HEK293 (cell line): ENCODE measurements at regions not wholly inside any gene's neighbourhood (a gene's known extent, or its start where the extent isn't known, plus 50 kb on each side); places are given as distances from the start of the nearest gene placed in this dataset.

Experiments
- HOXA7 ChIP-seq: sonication (generic); formaldehyde crosslinking; IDR thresholded peaks from 2 replicates; pipeline ENCODE4 v1.8.1; 2022; ENCODE audit warnings: missing genetic modification reagents, borderline replicate concordance
- KLF8 ChIP-seq: fragments of 450-650 bp; formaldehyde crosslinking; IDR thresholded peaks from 2 replicates; pipeline ENCODE4 v1.5.1; 2016; ENCODE audit warnings: missing biosample characterization, missing genetic modification characterization
- REPIN1 ChIP-seq: fragments of 450-650 bp; formaldehyde crosslinking; IDR thresholded peaks from 2 replicates; pipeline ENCODE4 v1.5.1; 2017; ENCODE audit warnings: missing biosample characterization, missing genetic modification characterization, low read depth
- SALL2 ChIP-seq: fragments of 450-650 bp; formaldehyde crosslinking; IDR thresholded peaks from 2 replicates; pipeline ENCODE4 v1.5.0; 2017; ENCODE audit warnings: missing biosample characterization, mild to moderate bottlenecking, missing genetic modification characterization, borderline replicate concordance
- SP3 ChIP-seq: fragments of 450-650 bp; formaldehyde crosslinking; IDR thresholded peaks from 2 replicates; pipeline ENCODE4 v1.5.1; 2016; ENCODE audit warnings: missing biosample characterization, missing genetic modification characterization
- TRIM28 ChIP-seq: IDR thresholded peaks from 2 replicates; pipeline ENCODE4 v1.6.1; 2011; ENCODE audit warnings: low read length, control low read depth, borderline replicate concordance
- ZBTB20 ChIP-seq: fragments of 450-650 bp; formaldehyde crosslinking; IDR thresholded peaks from 2 replicates; pipeline ENCODE4 v1.5.1; 2016; ENCODE audit warnings: missing biosample characterization, missing genetic modification characterization
- ZFP3 ChIP-seq: fragments of 450-650 bp; formaldehyde crosslinking; IDR thresholded peaks from 2 replicates; pipeline ENCODE4 v1.5.1; 2016; ENCODE audit warnings: low read depth, missing biosample characterization, missing genetic modification characterization
- ZNF121 ChIP-seq: fragments of 450-650 bp; formaldehyde crosslinking; IDR thresholded peaks from 2 replicates; pipeline ENCODE4 v1.5.1; 2016; ENCODE audit warnings: missing biosample characterization, missing genetic modification characterization
- ZNF23 ChIP-seq: fragments of 450-650 bp; formaldehyde crosslinking; IDR thresholded peaks from 2 replicates; pipeline ENCODE4 v1.5.1; 2016; ENCODE audit warnings: missing biosample characterization, missing genetic modification characterization, borderline replicate concordance
- ZNF266 ChIP-seq: fragments of 450-650 bp; formaldehyde crosslinking; IDR thresholded peaks from 2 replicates; pipeline ENCODE4 v1.5.1; 2016; ENCODE audit warnings: missing biosample characterization, missing genetic modification characterization, low read depth
- ZNF335 ChIP-seq: fragments of 450-650 bp; formaldehyde crosslinking; conservative IDR thresholded peaks from 2 replicates; pipeline ENCODE4 v1.5.1; 2016; ENCODE audit warnings: missing biosample characterization, missing genetic modification characterization
- ZNF341 ChIP-seq: fragments of 450-650 bp; formaldehyde crosslinking; IDR thresholded peaks from 2 replicates; pipeline ENCODE4; 2016; ENCODE audit warnings: low read depth, missing biosample characterization, missing genetic modification characterization
- ZNF501 ChIP-seq: fragments of 450-650 bp; formaldehyde crosslinking; IDR thresholded peaks from 2 replicates; pipeline ENCODE4 v1.5.1; 2016; ENCODE audit warnings: missing biosample characterization, missing genetic modification characterization
- ZNF529 ChIP-seq: fragments of 450-650 bp; formaldehyde crosslinking; IDR thresholded peaks from 2 replicates; pipeline ENCODE4 v1.5.1; 2017; ENCODE audit warnings: missing genetic modification characterization, missing biosample characterization; ENCODE audit not compliant: insufficient replicate concordance
- ZNF610 ChIP-seq: fragments of 450-650 bp; formaldehyde crosslinking; IDR thresholded peaks from 2 replicates; pipeline ENCODE4 v1.5.1; 2016; ENCODE audit warnings: missing biosample characterization, missing genetic modification characterization, borderline replicate concordance
- ZNF654 ChIP-seq: fragments of 450-650 bp; formaldehyde crosslinking; IDR thresholded peaks from 2 replicates; pipeline ENCODE4 v1.5.1; 2016; ENCODE audit warnings: low read depth, missing biosample characterization, missing genetic modification characterization
- ZNF777 ChIP-seq: fragments of 450-650 bp; formaldehyde crosslinking; IDR thresholded peaks from 2 replicates; pipeline ENCODE4 v1.5.1; 2017; ENCODE audit warnings: missing biosample characterization, missing genetic modification characterization, borderline replicate concordance
- ZSCAN16 ChIP-seq: fragments of 450-650 bp; formaldehyde crosslinking; IDR thresholded peaks from 2 replicates; pipeline ENCODE4 v1.5.1; 2016; ENCODE audit warnings: missing biosample characterization, missing genetic modification characterization
- TF ChIP-seq, protein P1 (sequence below): fragments of 450-650 bp; formaldehyde crosslinking; IDR thresholded peaks from 2 replicates; pipeline ENCODE4 v1.5.1; 2016; ENCODE audit warnings: missing biosample characterization, missing genetic modification characterization
- TF ChIP-seq, protein P2 (sequence below): fragments of 450-650 bp; formaldehyde crosslinking; IDR thresholded peaks from 2 replicates; pipeline ENCODE4 v1.5.1; 2017; ENCODE audit warnings: missing biosample characterization, missing genetic modification characterization
- TF ChIP-seq, protein P3 (sequence below): fragments of 450-650 bp; formaldehyde crosslinking; IDR thresholded peaks from 2 replicates; pipeline ENCODE4 v1.5.1; 2016; ENCODE audit warnings: missing biosample characterization, missing genetic modification characterization
- TF ChIP-seq, protein P4 (sequence below): fragments of 450-650 bp; formaldehyde crosslinking; IDR thresholded peaks from 2 replicates; pipeline ENCODE4 v1.5.1; 2016; ENCODE audit warnings: missing biosample characterization, missing genetic modification characterization
- TF ChIP-seq, protein P5 (sequence below): fragments of 450-650 bp; formaldehyde crosslinking; IDR thresholded peaks from 2 replicates; pipeline ENCODE4 v1.5.1; 2016; ENCODE audit warnings: missing biosample characterization, missing genetic modification characterization
- TF ChIP-seq, protein P6 (sequence below): fragments of 450-650 bp; formaldehyde crosslinking; IDR thresholded peaks from 2 replicates; pipeline ENCODE4 v1.5.1; 2016; ENCODE audit warnings: missing biosample characterization, missing genetic modification characterization
- TF ChIP-seq, protein P7 (sequence below): fragments of 450-650 bp; formaldehyde crosslinking; IDR thresholded peaks from 2 replicates; pipeline ENCODE4 v1.5.1; 2017; ENCODE audit warnings: missing biosample characterization, missing genetic modification characterization

DNA sequence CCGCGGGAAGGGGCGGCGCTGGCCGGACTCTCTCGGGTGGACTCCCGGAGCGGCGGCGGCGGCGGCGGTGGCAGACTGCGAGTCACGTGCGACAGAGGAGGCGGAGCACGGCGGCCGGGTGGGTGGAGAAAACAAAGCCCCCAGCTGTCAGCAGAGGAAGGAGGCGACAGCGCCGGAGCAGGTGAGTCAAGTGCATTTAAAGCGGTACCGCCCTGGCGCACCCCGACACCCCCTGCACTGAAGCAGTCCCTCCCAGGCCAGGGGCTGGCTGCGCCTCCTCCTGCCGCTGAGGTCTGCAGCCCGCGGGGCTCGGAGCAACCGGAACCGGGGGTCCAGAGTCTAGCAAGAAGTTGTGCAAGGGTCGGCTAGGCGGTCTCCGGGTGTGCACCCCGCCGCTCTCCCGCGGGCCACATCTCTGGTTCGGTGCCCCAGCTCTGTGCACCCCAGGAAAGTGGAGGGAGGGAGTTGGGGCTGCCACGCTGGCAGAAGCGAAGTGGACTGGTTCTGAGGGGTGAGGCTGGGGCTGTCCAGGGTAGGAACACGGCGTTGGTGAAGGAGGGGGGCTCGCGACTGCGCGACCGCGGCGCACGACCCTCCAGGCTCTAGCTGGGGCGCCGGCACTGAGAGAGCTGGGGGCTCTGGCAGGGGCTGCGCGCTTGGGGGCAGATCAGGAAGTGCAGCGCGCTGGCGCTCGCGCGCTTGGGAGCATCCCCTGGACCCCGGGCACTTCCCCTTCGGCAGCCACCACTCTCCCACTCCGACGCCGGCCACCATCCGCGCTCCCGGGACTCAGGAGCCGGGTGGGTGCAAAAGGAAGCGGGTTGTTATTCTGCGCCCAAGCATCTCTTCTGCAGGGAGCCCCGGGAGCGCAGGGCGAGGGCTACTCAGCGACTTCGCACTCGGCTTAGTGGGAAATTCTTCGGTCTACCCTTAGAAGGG is 64.0 kb upstream of the MAPRE2 start (continued):
- TF ChIP-seq SALL2 (tag by site-specific recombination), result no peak
- TF ChIP-seq, protein P1, sequence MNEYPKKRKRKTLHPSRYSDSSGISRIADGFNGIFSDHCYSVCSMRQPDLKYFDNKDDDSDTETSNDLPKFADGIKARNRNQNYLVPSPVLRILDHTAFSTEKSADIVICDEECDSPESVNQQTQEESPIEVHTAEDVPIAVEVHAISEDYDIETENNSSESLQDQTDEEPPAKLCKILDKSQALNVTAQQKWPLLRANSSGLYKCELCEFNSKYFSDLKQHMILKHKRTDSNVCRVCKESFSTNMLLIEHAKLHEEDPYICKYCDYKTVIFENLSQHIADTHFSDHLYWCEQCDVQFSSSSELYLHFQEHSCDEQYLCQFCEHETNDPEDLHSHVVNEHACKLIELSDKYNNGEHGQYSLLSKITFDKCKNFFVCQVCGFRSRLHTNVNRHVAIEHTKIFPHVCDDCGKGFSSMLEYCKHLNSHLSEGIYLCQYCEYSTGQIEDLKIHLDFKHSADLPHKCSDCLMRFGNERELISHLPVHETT, result no peak
- peak; percentile 51; the same call in 1 of the 2 replicates for TF ChIP-seq ZBTB20
- TF ChIP-seq ZNF501 (tag by site-specific recombination), result 0 out of 2 replicates have a peak, but pooled peaks have one; percentile 38
- TF ChIP-seq, protein P2, sequence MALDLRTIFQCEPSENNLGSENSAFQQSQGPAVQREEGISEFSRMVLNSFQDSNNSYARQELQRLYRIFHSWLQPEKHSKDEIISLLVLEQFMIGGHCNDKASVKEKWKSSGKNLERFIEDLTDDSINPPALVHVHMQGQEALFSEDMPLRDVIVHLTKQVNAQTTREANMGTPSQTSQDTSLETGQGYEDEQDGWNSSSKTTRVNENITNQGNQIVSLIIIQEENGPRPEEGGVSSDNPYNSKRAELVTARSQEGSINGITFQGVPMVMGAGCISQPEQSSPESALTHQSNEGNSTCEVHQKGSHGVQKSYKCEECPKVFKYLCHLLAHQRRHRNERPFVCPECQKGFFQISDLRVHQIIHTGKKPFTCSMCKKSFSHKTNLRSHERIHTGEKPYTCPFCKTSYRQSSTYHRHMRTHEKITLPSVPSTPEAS (tag by site-specific recombination), result no peak
- TF ChIP-seq ZNF23 (tag by site-specific recombination), result no peak
- 0 out of 2 replicates have a peak, but pooled peaks have one; percentile 9 for TF ChIP-seq ZNF610 (tag by site-specific recombination)
- no peak for TF ChIP-seq ZNF529 (tag by site-specific recombination)
- TF ChIP-seq HOXA7 (CRISPR knock-in tag), result no peak
- 0 out of 2 replicates have a peak, but pooled peaks have one; percentile 43 for TF ChIP-seq ZNF341 (tag by site-specific recombination)
- TF ChIP-seq ZNF266 (tag by site-specific recombination), result no peak
- TF ChIP-seq ZNF121 (tag by site-specific recombination), result peak; percentile 39; the same call in 1 of the 2 replicates
- TF ChIP-seq ZNF777 (tag by site-specific recombination), result no peak
- no peak for TF ChIP-seq ZNF654 (tag by site-specific recombination)
- TF ChIP-seq KLF8 (tag by site-specific recombination), result no peak
- no peak for TF ChIP-seq TRIM28
- TF ChIP-seq, protein P3, sequence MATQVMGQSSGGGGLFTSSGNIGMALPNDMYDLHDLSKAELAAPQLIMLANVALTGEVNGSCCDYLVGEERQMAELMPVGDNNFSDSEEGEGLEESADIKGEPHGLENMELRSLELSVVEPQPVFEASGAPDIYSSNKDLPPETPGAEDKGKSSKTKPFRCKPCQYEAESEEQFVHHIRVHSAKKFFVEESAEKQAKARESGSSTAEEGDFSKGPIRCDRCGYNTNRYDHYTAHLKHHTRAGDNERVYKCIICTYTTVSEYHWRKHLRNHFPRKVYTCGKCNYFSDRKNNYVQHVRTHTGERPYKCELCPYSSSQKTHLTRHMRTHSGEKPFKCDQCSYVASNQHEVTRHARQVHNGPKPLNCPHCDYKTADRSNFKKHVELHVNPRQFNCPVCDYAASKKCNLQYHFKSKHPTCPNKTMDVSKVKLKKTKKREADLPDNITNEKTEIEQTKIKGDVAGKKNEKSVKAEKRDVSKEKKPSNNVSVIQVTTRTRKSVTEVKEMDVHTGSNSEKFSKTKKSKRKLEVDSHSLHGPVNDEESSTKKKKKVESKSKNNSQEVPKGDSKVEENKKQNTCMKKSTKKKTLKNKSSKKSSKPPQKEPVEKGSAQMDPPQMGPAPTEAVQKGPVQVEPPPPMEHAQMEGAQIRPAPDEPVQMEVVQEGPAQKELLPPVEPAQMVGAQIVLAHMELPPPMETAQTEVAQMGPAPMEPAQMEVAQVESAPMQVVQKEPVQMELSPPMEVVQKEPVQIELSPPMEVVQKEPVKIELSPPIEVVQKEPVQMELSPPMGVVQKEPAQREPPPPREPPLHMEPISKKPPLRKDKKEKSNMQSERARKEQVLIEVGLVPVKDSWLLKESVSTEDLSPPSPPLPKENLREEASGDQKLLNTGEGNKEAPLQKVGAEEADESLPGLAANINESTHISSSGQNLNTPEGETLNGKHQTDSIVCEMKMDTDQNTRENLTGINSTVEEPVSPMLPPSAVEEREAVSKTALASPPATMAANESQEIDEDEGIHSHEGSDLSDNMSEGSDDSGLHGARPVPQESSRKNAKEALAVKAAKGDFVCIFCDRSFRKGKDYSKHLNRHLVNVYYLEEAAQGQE (tag by site-specific recombination), result peak; percentile 87
- TF ChIP-seq, protein P4, sequence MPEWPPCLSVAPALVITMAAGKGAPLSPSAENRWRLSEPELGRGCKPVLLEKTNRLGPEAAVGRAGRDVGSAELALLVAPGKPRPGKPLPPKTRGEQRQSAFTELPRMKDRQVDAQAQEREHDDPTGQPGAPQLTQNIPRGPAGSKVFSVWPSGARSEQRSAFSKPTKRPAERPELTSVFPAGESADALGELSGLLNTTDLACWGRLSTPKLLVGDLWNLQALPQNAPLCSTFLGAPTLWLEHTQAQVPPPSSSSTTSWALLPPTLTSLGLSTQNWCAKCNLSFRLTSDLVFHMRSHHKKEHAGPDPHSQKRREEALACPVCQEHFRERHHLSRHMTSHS, result no peak
- TF ChIP-seq, protein P5, sequence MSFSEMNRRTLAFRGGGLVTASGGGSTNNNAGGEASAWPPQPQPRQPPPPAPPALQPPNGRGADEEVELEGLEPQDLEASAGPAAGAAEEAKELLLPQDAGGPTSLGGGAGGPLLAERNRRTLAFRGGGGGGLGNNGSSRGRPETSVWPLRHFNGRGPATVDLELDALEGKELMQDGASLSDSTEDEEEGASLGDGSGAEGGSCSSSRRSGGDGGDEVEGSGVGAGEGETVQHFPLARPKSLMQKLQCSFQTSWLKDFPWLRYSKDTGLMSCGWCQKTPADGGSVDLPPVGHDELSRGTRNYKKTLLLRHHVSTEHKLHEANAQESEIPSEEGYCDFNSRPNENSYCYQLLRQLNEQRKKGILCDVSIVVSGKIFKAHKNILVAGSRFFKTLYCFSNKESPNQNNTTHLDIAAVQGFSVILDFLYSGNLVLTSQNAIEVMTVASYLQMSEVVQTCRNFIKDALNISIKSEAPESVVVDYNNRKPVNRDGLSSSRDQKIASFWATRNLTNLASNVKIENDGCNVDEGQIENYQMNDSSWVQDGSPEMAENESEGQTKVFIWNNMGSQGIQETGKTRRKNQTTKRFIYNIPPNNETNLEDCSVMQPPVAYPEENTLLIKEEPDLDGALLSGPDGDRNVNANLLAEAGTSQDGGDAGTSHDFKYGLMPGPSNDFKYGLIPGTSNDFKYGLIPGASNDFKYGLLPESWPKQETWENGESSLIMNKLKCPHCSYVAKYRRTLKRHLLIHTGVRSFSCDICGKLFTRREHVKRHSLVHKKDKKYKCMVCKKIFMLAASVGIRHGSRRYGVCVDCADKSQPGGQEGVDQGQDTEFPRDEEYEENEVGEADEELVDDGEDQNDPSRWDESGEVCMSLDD, result peak; percentile 86
- TF ChIP-seq, protein P6, sequence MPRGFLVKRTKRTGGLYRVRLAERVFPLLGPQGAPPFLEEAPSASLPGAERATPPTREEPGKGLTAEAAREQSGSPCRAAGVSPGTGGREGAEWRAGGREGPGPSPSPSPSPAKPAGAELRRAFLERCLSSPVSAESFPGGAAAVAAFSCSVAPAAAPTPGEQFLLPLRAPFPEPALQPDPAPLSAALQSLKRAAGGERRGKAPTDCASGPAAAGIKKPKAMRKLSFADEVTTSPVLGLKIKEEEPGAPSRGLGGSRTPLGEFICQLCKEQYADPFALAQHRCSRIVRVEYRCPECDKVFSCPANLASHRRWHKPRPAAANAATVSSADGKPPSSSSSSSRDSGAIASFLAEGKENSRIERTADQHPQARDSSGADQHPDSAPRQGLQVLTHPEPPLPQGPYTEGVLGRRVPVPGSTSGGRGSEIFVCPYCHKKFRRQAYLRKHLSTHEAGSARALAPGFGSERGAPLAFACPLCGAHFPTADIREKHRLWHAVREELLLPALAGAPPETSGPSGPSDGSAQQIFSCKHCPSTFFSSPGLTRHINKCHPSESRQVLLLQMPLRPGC, result no peak
- no peak for TF ChIP-seq ZSCAN16 (tag by site-specific recombination)
- TF ChIP-seq REPIN1 (tag by site-specific recombination), result no peak
- TF ChIP-seq ZFP3 (tag by site-specific recombination), result no peak
- peak; percentile 96 for TF ChIP-seq ZNF335 (tag by site-specific recombination)
- TF ChIP-seq, protein P7, sequence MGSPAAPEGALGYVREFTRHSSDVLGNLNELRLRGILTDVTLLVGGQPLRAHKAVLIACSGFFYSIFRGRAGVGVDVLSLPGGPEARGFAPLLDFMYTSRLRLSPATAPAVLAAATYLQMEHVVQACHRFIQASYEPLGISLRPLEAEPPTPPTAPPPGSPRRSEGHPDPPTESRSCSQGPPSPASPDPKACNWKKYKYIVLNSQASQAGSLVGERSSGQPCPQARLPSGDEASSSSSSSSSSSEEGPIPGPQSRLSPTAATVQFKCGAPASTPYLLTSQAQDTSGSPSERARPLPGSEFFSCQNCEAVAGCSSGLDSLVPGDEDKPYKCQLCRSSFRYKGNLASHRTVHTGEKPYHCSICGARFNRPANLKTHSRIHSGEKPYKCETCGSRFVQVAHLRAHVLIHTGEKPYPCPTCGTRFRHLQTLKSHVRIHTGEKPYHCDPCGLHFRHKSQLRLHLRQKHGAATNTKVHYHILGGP (tag by site-specific recombination), result no peak
- peak; percentile 72 for TF ChIP-seq SP3
